HG03025 (cell line): ENCODE measurements at regions not wholly inside any gene's neighbourhood (a gene's known extent, or its start where the extent isn't known, plus 50 kb on each side); places are given as distances from the start of the nearest gene placed in this dataset.
"Not testable (repeated sequence)": the region's sequence is repeated elsewhere in the genome, so short reads cannot be mapped to it uniquely, and the experiment has no call there.

Source experiments
- ATAC-seq: cut with Tn5 transposase; IDR thresholded peaks from one replicate; pipeline ENCODE4 v1.9.1; 2021; ENCODE audit warnings: mild to moderate bottlenecking, moderate library complexity; ENCODE audit not compliant: unreplicated experiment, low FRiP score

GRCh38 chr1:215022204-215022603 lies 60.3 kb upstream of the KCNK2 start:
- no peak for ATAC-seq

GRCh38 chr1:215022741-215023141 lies 59.8 kb upstream of the KCNK2 start:
- no peak for ATAC-seq

- ATAC-seq = no peak
These were observed 59.2 kb upstream of the KCNK2 start for GRCh38 chr1:215023155-215023832.

- no peak for ATAC-seq
These were observed 53.6 kb upstream of the KCNK2 start for GRCh38 chr1:215028954-215029353.

GRCh38 chr1:215030581-215030980 lies 52.0 kb upstream of the KCNK2 start:
- ATAC-seq = not testable (repeated sequence)

- no peak for ATAC-seq
These were observed 51.1 kb upstream of the KCNK2 start for GRCh38 chr1:215031392-215031791.
